Activated CD8-positive, alpha-beta T cell treated with anti-CD3 and anti-CD28 coated beads, Interleukin-2, amount 10 ng/mL, durations not matched to agents 7 days and 5 days (primary cell): ENCODE measurements at regions not wholly inside any gene's neighbourhood (a gene's known extent, or its start where the extent isn't known, plus 50 kb on each side); places are given as distances from the start of the nearest gene placed in this dataset.

Experiments
- ATAC-seq: fragments of 150-1000 bp; cut with Tn5 transposase; one replicate; pipeline ENCODE4 v1.10.0; 2021; ENCODE audit warnings: moderate library complexity
- CTCF ChIA-PET: fragments of 350-600 bp; sonication (Branson Sonifier 250); formaldehyde crosslinking; loops from one replicate; lab custom pipeline; 2021; ENCODE audit warnings: antibody characterized with exemption; lab: Charles Lee
- POLR2A ChIA-PET: fragments of 350-600 bp; sonication (Branson Sonifier 250); formaldehyde crosslinking; loops from one replicate; lab custom pipeline; 2021; ENCODE audit warnings: antibody characterized with exemption; lab: Charles Lee
- DNase-seq: peaks from one replicate; pipeline ENCODE4 v3.0.0-alpha.2; 2020
- H3K27ac Mint-ChIP-seq: one replicate; pipeline ENCODE4 v1.8.0; 2021; ENCODE audit warnings: mild to moderate bottlenecking, mixed read lengths
- H3K27me3 Mint-ChIP-seq: one replicate; pipeline ENCODE4 v1.8.0; 2021; ENCODE audit warnings: low read depth, mixed read lengths
- H3K36me3 Mint-ChIP-seq: one replicate; pipeline ENCODE4 v1.8.0; 2021; ENCODE audit warnings: low read depth, mixed read lengths
- H3K4me1 Mint-ChIP-seq: one replicate; pipeline ENCODE4 v1.8.0; 2021; ENCODE audit warnings: low read depth, mixed read lengths
- H3K4me3 Mint-ChIP-seq: one replicate; pipeline ENCODE4 v1.8.0; 2021; ENCODE audit warnings: mild to moderate bottlenecking, mixed read lengths
- H3K9me3 Mint-ChIP-seq: one replicate; pipeline ENCODE4 v1.8.0; 2022; ENCODE audit warnings: mixed read lengths; ENCODE audit not compliant: insufficient read depth

GRCh38 chr17:82998637-82999036 is 80.8 kb upstream of the METRNL start:
- ATAC-seq (no peak), DNase-seq (no peak)
- Mint-ChIP-seq H3K36me3 (peaks cover 34% of the 10 kb centered on the region), H3K4me1 (no peaks in the 10 kb centered on the region), H3K9me3 (peaks cover 11% of the 10 kb centered on the region), H3K4me3 (no peak overlapping the region), H3K27ac (no peak overlapping the region), H3K27me3 (peaks cover 8% of the 10 kb centered on the region)
- CTCF ChIA-PET: no interaction called here
- POLR2A ChIA-PET: no interaction called here

DNA sequence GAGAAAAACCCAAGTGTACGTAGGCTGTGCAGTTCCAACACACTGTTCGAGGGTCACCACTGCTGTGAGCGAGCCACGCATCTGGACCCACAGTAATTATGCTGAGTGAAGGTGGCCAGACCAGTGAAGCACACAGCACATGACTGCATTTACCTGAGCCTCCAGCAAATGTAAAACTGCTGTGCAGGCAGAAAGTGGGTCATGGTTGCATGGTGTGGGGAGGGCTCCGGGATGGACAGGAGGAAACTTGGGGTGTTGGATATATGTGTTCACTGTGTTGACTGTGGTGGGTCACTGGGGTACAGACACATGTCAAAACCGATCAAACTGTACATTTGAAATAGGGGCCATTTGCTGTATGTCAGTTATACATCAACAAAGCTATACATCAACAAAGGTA is 78.7 kb upstream of the METRNL start:
- H3K4me3 Mint-ChIP-seq: no peak overlapping the region
- no peaks in the 10 kb centered on the region for H3K4me1 Mint-ChIP-seq
- no peaks in the 10 kb centered on the region for H3K27me3 Mint-ChIP-seq
- peaks cover 4% of the 10 kb centered on the region for H3K9me3 Mint-ChIP-seq
- peaks cover 30% of the 10 kb centered on the region for H3K36me3 Mint-ChIP-seq
- no peak for ATAC-seq
- ChIA-PET CTCF (no interaction called here), POLR2A (no interaction called here)
- H3K27ac Mint-ChIP-seq: no peak overlapping the region
- no peak for DNase-seq

- no peak for ATAC-seq
- no peak overlapping the region for H3K4me3 Mint-ChIP-seq
- peaks cover 33% of the 10 kb centered on the region for H3K36me3 Mint-ChIP-seq
- POLR2A ChIA-PET: interaction anchor here (0.6 kb wide), 1 partner anchor 644 kb away, joined by 3 read pairs; no protein-coding TSS in a partner anchor
- DNase-seq: no peak
- H3K4me1 Mint-ChIP-seq: no peaks in the 10 kb centered on the region
- peaks cover 4% of the 10 kb centered on the region for H3K9me3 Mint-ChIP-seq
- H3K27ac Mint-ChIP-seq: no peak overlapping the region
- no peaks in the 10 kb centered on the region for H3K27me3 Mint-ChIP-seq
- CTCF ChIA-PET: no interaction called here
These were observed 77.1 kb upstream of the METRNL start for GRCh38 chr17:83002118-83002805.

GRCh38 chr17:83004791-83005380 is 74.5 kb upstream of the METRNL start:
- Mint-ChIP-seq H3K36me3 (peaks cover 19% of the 10 kb centered on the region), H3K27ac (no peak overlapping the region), H3K9me3 (no peaks in the 10 kb centered on the region), H3K4me1 (peaks cover 4% of the 10 kb centered on the region), H3K4me3 (no peak overlapping the region), H3K27me3 (no peaks in the 10 kb centered on the region)
- ChIA-PET CTCF (no interaction called here), POLR2A (interaction anchor here (0.6 kb wide), 1 partner anchor 582 kb away, joined by 3 read pairs; no protein-coding TSS in a partner anchor)
- ATAC-seq (no peak), DNase-seq (no peak)

DNA sequence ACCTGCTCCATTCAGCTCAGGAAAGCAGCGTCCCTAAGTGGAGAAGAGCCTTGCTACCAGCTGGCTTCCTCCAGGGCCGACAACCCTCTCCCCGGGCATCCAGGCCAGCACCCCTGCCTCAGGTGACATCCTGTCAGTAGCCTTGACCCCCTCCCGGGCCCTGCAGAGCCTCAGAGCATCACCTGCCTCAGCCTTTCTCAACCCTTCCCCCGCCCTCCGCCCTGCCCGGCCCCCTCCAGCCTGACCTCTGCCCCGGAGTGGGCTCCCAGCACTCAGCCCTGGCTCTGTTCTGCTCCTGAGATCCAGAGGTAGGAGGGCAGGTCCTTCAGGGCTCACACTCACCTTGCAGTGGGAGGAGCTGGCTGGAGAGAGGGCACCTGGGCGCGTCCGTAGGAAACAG is 73.8 kb upstream of the METRNL start:
- no peak for DNase-seq
- no peak overlapping the region for H3K4me3 Mint-ChIP-seq
- H3K27ac Mint-ChIP-seq: no peak overlapping the region
- ATAC-seq: no peak
- H3K36me3 Mint-ChIP-seq: peaks cover 19% of the 10 kb centered on the region
- H3K27me3 Mint-ChIP-seq: no peaks in the 10 kb centered on the region
- peaks cover 4% of the 10 kb centered on the region for H3K4me1 Mint-ChIP-seq
- ChIA-PET CTCF (no interaction called here), POLR2A (interaction anchor here (0.6 kb wide), 1 partner anchor 583 kb away, joined by 3 read pairs; no protein-coding TSS in a partner anchor)
- H3K9me3 Mint-ChIP-seq: no peaks in the 10 kb centered on the region

GRCh38 chr17:83006515-83007455 is 72.6 kb upstream of the METRNL start:
- H3K27me3 Mint-ChIP-seq: no peaks in the 10 kb centered on the region
- ATAC-seq (no peak), DNase-seq (no peak)
- H3K9me3 Mint-ChIP-seq: no peaks in the 10 kb centered on the region
- H3K4me3 Mint-ChIP-seq: no peak overlapping the region
- peaks cover 13% of the 10 kb centered on the region for H3K36me3 Mint-ChIP-seq
- peaks cover 4% of the 10 kb centered on the region for H3K4me1 Mint-ChIP-seq
- ChIA-PET CTCF (no interaction called here), POLR2A (no interaction called here)
- no peak overlapping the region for H3K27ac Mint-ChIP-seq

GRCh38 chr17:83007504-83008185 is 71.8 kb upstream of the METRNL start:
- Mint-ChIP-seq H3K27ac (no peak overlapping the region), H3K9me3 (no peaks in the 10 kb centered on the region)

DNA sequence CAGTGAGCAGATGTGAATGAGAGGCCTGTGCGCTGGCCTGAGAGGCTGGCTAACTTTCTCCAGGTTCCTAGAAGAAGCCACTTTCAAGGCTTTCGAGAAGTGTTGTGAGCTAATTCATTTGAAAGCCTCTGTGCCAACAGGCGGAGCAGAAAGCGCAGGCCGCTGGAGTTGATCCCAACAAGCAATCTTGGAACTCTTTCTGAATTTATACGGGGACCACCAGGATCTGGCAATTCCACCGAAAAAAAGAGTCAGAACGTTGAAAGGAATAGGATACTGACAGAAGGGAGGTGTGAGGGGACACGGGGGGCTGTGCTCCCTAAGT is 71.3 kb upstream of the METRNL start:
- Mint-ChIP-seq H3K4me3 (no peak overlapping the region), H3K9me3 (no peaks in the 10 kb centered on the region), H3K27me3 (no peaks in the 10 kb centered on the region), H3K36me3 (peaks cover 13% of the 10 kb centered on the region), H3K4me1 (peaks cover 4% of the 10 kb centered on the region), H3K27ac (no peak overlapping the region)
- ATAC-seq (no peak), DNase-seq (no peak)
- CTCF ChIA-PET: no interaction called here
- POLR2A ChIA-PET: no interaction called here

More at GRCh38 chr17:83007504-83008185, 71.8 kb upstream of the METRNL start:
- no peak overlapping the region for H3K4me3 Mint-ChIP-seq
- peaks cover 13% of the 10 kb centered on the region for H3K36me3 Mint-ChIP-seq
- POLR2A ChIA-PET: no interaction called here
- CTCF ChIA-PET: no interaction called here
- ATAC-seq: no peak
- H3K27me3 Mint-ChIP-seq: no peaks in the 10 kb centered on the region
- no peak for DNase-seq
- H3K4me1 Mint-ChIP-seq: peaks cover 4% of the 10 kb centered on the region

DNA sequence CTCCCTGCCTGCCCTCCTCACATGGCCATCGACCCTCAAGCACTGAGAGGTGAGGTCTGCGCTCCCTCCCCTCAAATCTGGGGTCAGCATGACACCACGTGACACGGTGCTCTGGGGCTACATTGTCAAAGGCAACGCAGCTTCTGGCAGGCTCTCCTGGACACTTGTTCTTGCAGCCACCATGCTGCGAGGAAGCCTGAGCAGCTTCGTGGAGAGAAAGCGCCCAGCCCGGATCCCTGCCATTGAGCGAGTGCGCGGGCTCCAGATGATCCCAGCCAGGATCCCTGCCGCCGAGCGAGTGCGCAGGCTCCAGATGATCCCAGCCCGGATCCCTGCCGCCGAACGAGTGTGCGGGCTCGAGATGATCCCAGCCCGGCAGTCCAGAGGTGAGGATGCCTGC is 70.9 kb upstream of the METRNL start:
- no peaks in the 10 kb centered on the region for H3K27me3 Mint-ChIP-seq
- ATAC-seq: no peak
- CTCF ChIA-PET: no interaction called here
- H3K27ac Mint-ChIP-seq: no peak overlapping the region
- peaks cover 13% of the 10 kb centered on the region for H3K36me3 Mint-ChIP-seq
- H3K9me3 Mint-ChIP-seq: no peaks in the 10 kb centered on the region
- H3K4me3 Mint-ChIP-seq: no peak overlapping the region
- peaks cover 4% of the 10 kb centered on the region for H3K4me1 Mint-ChIP-seq
- POLR2A ChIA-PET: no interaction called here
- DNase-seq: no peak

- CTCF ChIA-PET: no interaction called here
- ATAC-seq (no peak), DNase-seq (no peak)
- Mint-ChIP-seq H3K4me3 (no peak overlapping the region), H3K4me1 (peaks cover 4% of the 10 kb centered on the region), H3K36me3 (peaks cover 13% of the 10 kb centered on the region), H3K9me3 (no peaks in the 10 kb centered on the region), H3K27me3 (no peaks in the 10 kb centered on the region), H3K27ac (no peak overlapping the region)
- POLR2A ChIA-PET: no interaction called here
These were observed 69.8 kb upstream of the METRNL start for GRCh38 chr17:83009414-83010205.
